ENCODE measurements at regions not wholly inside any gene's neighbourhood (a gene's known extent, or its start where the extent isn't known, plus 50 kb on each side); places are given as distances from the start of the nearest gene placed in this dataset.

DNA sequence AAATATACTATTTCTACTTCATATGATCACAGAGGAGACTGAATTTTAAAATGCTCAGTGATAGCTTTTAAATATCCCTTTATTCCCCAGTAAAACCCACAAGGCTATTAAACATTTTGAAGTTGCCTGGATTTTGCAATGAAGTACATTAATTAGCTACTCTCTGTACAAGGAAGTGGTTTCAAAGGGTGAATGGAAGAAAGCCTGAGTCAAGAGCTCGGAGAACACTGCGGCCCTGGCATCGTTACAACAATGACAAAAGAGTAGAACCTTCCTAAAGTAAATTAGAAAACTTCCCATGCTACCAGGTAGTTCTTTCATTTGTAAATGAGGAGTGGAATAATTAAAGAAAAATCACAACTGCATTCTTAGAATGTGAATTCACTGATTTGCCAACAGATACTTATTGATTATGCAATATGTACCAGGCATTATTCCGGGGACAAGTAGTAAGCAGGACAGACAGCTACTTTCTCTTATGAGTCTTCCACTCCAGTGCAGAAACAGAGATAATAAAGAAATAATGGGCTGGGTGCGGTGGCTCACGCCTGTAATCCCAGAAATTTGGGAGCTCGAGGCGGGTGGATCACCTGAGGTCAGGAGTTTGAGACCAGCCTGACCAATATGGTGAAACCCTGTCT, 63.0 kb downstream of the ZNF22 start:
- dilution Hi-C loops (cut with MboI; ENCODE audit: extremely low pct_ligation_motif_present, low sequenced_read_pairs) = no loop called here
- Histone ChIP-seq H3K9me1 (ENCODE audit: control insufficient read depth, extremely low read depth, insufficient read depth, low read length) (no peaks in the 10 kb centered on the region), H4K20me1 (ENCODE audit: control insufficient read depth, extremely low read depth, insufficient read depth, low read length) (no peaks in the 10 kb centered on the region), H3K4me3 (ENCODE audit: control insufficient read depth in 2 of 3, extremely low read depth in 1 of 3, insufficient read depth in 2 of 3, low read depth in 1 of 3, low read length in 3 of 3) (no peak overlapping the region), H2AFZ (ENCODE audit: control insufficient read depth, low read length) (peak overlapping the region; percentile 33), H3K9me3 (ENCODE audit: control insufficient read depth, low read depth, low read length) (no peaks in the 10 kb centered on the region), H3K4me2 (ENCODE audit: control insufficient read depth, extremely low read depth, insufficient read depth, low read depth, low read length) (peak overlapping the region; percentile 41), H3K36me3 (ENCODE audit: control insufficient read depth in 2 of 2, extremely low read depth in 1 of 2, insufficient read depth in 2 of 2, low read length in 2 of 2) (no peaks in the 10 kb centered on the region), H3K4me1 (ENCODE audit: control insufficient read depth, extremely low read depth, insufficient read depth, low read length) (peaks cover 23% of the 10 kb centered on the region), H3K9ac (ENCODE audit: control insufficient read depth, extremely low read depth, insufficient read depth, low read length) (no peak overlapping the region), H3K27me3 (ENCODE audit: control insufficient read depth, extremely low read depth, insufficient read depth, low read length) (no peaks in the 10 kb centered on the region), H3K79me2 (ENCODE audit: control insufficient read depth, insufficient read depth, low read length) (no peaks in the 10 kb centered on the region), H3K27ac (ENCODE audit: control insufficient read depth, insufficient read depth, low read length) (no peak overlapping the region)
- peak; percentile 93 for FAIRE-seq
- no peak for DNase-seq (ENCODE audit: low read depth, low spot score)
- TF ChIP-seq, protein P1, sequence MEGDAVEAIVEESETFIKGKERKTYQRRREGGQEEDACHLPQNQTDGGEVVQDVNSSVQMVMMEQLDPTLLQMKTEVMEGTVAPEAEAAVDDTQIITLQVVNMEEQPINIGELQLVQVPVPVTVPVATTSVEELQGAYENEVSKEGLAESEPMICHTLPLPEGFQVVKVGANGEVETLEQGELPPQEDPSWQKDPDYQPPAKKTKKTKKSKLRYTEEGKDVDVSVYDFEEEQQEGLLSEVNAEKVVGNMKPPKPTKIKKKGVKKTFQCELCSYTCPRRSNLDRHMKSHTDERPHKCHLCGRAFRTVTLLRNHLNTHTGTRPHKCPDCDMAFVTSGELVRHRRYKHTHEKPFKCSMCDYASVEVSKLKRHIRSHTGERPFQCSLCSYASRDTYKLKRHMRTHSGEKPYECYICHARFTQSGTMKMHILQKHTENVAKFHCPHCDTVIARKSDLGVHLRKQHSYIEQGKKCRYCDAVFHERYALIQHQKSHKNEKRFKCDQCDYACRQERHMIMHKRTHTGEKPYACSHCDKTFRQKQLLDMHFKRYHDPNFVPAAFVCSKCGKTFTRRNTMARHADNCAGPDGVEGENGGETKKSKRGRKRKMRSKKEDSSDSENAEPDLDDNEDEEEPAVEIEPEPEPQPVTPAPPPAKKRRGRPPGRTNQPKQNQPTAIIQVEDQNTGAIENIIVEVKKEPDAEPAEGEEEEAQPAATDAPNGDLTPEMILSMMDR (optimal IDR thresholded peaks at IDR 0.05 in 1 of 3, IDR thresholded peaks at IDR 0.05 in 1 of 3, conservative IDR thresholded peaks at IDR 0.05 in 1 of 3; ENCODE audit: extremely low read depth in 1 of 3, insufficient read depth in 2 of 3, low read length in 3 of 3) = no peak
- TF ChIP-seq EZH2 (IDR thresholded peaks at IDR 0.05; ENCODE audit: low read length) = no peak

DNA sequence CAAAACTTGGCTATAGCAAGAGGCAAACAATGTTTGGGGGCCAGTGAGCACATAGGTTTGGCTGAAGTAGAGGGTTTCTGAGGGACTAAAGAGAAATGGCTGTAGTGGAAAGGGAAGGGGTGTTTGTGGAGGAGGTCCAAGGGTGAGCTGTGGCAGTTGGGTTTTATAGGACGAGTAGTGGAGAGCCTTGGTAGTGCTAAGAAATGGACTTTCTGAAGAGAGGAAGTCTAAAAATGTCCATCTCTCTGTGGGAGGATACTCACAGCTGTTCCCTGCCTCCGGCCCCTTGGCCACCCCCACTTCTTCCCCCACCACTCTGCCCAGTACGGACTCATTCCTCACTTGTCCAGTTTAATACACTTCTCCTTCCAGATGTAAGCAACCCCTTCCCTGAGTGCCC, 64.3 kb downstream of the ZNF22 start:
- Histone ChIP-seq H3K36me3 (ENCODE audit: control insufficient read depth in 2 of 2, extremely low read depth in 1 of 2, insufficient read depth in 2 of 2, low read length in 2 of 2) (no peaks in the 10 kb centered on the region), H3K9me3 (ENCODE audit: control insufficient read depth, low read depth, low read length) (no peaks in the 10 kb centered on the region), H3K9ac (ENCODE audit: control insufficient read depth, extremely low read depth, insufficient read depth, low read length) (no peak overlapping the region), H3K4me3 (ENCODE audit: control insufficient read depth in 2 of 3, extremely low read depth in 1 of 3, insufficient read depth in 2 of 3, low read depth in 1 of 3, low read length in 3 of 3) (no peak overlapping the region), H4K20me1 (ENCODE audit: control insufficient read depth, extremely low read depth, insufficient read depth, low read length) (no peaks in the 10 kb centered on the region), H3K79me2 (ENCODE audit: control insufficient read depth, insufficient read depth, low read length) (no peaks in the 10 kb centered on the region), H3K27ac (ENCODE audit: control insufficient read depth, insufficient read depth, low read length) (no peak overlapping the region), H2AFZ (ENCODE audit: control insufficient read depth, low read length) (no peak overlapping the region), H3K27me3 (ENCODE audit: control insufficient read depth, extremely low read depth, insufficient read depth, low read length) (no peaks in the 10 kb centered on the region), H3K4me2 (ENCODE audit: control insufficient read depth, extremely low read depth, insufficient read depth, low read depth, low read length) (no peak overlapping the region), H3K9me1 (ENCODE audit: control insufficient read depth, extremely low read depth, insufficient read depth, low read length) (no peaks in the 10 kb centered on the region), H3K4me1 (ENCODE audit: control insufficient read depth, extremely low read depth, insufficient read depth, low read length) (peaks cover 21% of the 10 kb centered on the region)
- FAIRE-seq (no peak), DNase-seq (ENCODE audit: low read depth, low spot score) (no peak)
- dilution Hi-C loops (cut with MboI; ENCODE audit: extremely low pct_ligation_motif_present, low sequenced_read_pairs) = no loop called here
- TF ChIP-seq EZH2 (IDR thresholded peaks at IDR 0.05; ENCODE audit: low read length) = no peak
- TF ChIP-seq, protein P1 (optimal IDR thresholded peaks at IDR 0.05 in 1 of 3, IDR thresholded peaks at IDR 0.05 in 1 of 3, conservative IDR thresholded peaks at IDR 0.05 in 1 of 3; ENCODE audit: extremely low read depth in 1 of 3, insufficient read depth in 2 of 3, low read length in 3 of 3) = no peak

Data from keratinocyte (primary cell).